Epithelial cell of proximal tubule (primary cell): ENCODE measurements at regions not wholly inside any gene's neighbourhood (a gene's known extent, or its start where the extent isn't known, plus 50 kb on each side); places are given as distances from the start of the nearest gene placed in this dataset.

Experiments used
- DNase-seq: peaks from one replicate; pipeline ENCODE4 v3.0.0-alpha.2; 2011; ENCODE audit warnings: low read depth
- H3K4me3 ChIP-seq: 2 replicates; pipeline ENCODE4 v1.5.1; 2011; ENCODE audit warnings: low read depth, mild to moderate bottlenecking, low read length
- CTCF ChIP-seq: conservative IDR thresholded peaks from 2 replicates; pipeline ENCODE4 v1.5.1; 2012; ENCODE audit warnings: low read depth, mild to moderate bottlenecking, low read length

GRCh38 chr5:142437563-142437962 is 112.7 kb upstream of the SPRY4 start:
- DNase-seq = no peak
- H3K4me3 ChIP-seq = no peak overlapping the region
- TF ChIP-seq CTCF = no peak

DNA sequence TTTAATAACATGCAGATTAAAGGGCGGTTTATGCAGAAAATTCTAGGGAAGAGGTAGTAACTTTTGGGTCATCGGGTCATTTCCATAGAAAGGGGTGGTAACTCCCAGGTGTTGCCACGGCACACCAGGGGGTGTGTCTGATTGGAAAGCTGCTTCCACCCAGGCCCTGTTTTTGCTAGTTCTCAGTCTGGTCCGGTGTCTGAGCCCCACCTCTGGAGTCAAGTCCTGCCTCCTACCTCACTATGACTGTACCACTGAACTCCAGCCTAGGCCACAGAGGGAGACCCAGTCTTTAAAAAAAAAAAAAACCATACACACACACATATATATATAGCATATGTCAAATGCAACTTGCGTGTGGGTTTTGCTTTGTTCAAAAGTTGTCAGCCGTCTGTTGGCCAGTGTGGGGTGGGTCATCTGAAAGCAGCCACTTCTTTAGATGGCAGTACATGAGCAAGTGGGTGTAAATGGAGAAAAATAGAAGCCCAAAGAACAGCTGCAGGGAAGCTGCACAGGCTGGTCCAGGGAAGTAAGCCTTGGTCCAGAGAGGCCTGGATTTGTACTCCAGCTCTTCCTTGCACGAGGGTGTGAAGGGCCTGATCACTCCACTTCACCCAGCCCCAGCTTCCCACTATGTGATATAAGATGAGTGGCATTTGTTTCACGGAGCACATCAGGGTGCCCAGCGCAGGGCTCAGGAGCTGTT is 110.7 kb upstream of the SPRY4 start:
- no peak for TF ChIP-seq CTCF
- no peak overlapping the region for H3K4me3 ChIP-seq
- DNase-seq = no peak

DNA sequence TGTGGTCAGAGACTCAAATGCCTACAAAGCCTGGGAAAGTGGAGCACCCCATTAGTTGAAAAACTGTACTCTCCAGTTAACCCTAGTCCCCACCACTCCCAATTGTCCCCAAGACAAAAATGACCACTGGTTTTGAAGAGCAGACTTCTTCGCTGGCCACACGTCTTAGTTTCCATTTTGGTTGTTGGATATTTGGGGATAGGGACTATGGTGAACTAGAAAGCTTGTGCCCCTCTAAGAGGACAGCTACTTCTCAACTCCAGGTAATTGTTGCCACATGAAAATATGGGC is 109.4 kb upstream of the SPRY4 start:
- H3K4me3 ChIP-seq = no peak overlapping the region
- no peak for DNase-seq
- TF ChIP-seq CTCF = no peak

DNA sequence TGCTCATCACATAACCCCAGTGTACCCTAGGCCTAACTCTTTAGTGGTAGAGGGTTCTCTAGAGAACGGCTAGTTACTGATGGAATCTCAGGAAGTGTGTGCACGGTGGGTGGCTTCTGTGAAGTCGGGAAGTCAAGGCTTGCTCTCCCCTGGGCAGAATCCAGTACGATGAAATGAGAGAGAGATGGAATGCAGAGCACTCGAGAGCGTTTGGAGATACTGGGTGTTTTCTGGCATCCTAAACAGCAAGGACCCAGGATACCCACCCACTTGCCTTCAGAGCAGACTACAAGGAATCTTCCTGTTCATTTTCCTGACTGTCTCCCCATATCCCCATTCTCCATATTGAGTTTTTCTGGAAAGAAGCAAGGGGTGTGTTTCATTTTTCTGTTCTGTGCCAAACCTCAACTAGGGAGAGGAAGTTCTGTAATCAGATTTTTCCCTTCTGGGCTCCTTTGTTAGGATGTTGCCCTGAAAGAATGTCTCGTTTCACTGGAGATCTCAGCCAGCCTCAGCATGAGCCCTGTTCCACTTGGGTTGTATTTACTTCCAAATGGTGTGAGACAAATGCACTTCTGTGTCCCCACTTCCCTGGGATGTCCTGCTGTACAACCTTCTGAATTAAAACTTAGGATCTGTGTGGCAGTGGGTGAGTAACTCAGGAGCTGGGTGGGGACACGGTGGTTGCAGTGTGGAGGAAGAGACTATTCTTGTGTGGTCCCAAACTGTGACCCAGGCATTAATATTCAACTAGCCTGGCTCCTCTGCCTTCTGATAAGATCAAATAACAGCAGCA is 108.9 kb upstream of the SPRY4 start:
- H3K4me3 ChIP-seq = no peak overlapping the region
- no peak for TF ChIP-seq CTCF
- no peak for DNase-seq

DNA sequence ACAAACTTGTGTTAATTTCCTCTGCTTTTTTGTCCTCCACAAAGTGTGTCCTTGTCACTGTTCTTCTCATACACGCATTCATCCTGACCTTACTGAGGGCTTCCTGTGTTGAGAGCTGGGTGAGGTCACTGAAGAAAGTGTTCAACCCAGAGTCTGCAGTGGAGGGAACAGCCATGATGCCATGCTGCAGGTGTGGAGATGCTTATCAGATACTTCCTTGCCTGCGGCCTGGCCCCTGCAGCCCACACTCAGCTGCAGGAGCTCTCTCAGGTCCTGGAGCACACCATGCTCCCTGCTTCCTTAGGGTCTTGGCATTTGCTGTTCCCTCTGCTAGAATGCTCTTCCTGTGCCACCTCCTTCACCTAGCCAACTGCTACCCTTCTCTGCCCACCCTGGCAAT is 108.1 kb upstream of the SPRY4 start:
- no peak for TF ChIP-seq CTCF
- H3K4me3 ChIP-seq = no peak overlapping the region
- DNase-seq = no peak

GRCh38 chr5:142432369-142432863 is 107.6 kb upstream of the SPRY4 start:
- no peak for DNase-seq
- H3K4me3 ChIP-seq = no peak overlapping the region
- TF ChIP-seq CTCF = no peak
